ENCODE measurements at regions not wholly inside any gene's neighbourhood (a gene's known extent, or its start where the extent isn't known, plus 50 kb on each side); places are given as distances from the start of the nearest gene placed in this dataset.

DNA sequence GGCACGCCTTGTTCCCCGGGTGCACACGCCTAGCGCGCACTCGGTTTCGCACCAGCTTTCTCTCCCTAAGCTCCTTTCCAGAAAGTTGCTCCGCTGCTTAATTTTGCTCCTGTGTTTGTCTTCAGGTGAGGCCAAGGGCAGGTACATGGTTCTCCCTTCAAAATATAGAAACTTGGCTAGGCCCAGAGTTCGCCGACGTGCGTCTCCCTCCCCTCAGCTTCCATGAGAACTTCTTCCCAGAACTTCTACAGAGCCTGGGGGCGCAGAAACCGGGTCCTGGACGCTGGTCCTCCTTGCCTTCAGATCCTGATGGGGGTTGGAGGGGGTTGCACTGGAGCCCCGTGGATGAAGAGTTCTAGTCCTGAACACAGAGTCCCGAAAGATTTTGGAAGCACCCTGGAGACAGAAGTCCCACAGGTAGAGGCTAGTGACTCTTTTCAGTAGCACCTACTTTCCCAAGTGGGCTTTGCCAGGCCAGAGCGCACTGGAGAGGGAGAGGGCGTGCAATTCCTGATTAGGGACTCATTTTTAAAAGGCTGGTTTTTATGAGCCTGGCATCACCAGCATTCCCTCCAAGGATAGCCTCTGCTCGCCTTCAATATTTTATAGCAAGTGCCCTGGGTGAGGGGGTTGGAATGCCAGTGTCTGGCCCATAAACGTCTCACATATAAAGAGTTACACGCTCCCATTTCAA lies 128.4 kb downstream of the TMEM174 start:
- no peak for TF ChIP-seq ZFX (IDR thresholded peaks at IDR 0.05)
- H3K27ac ChIP-seq, result no peak overlapping the region

DNA sequence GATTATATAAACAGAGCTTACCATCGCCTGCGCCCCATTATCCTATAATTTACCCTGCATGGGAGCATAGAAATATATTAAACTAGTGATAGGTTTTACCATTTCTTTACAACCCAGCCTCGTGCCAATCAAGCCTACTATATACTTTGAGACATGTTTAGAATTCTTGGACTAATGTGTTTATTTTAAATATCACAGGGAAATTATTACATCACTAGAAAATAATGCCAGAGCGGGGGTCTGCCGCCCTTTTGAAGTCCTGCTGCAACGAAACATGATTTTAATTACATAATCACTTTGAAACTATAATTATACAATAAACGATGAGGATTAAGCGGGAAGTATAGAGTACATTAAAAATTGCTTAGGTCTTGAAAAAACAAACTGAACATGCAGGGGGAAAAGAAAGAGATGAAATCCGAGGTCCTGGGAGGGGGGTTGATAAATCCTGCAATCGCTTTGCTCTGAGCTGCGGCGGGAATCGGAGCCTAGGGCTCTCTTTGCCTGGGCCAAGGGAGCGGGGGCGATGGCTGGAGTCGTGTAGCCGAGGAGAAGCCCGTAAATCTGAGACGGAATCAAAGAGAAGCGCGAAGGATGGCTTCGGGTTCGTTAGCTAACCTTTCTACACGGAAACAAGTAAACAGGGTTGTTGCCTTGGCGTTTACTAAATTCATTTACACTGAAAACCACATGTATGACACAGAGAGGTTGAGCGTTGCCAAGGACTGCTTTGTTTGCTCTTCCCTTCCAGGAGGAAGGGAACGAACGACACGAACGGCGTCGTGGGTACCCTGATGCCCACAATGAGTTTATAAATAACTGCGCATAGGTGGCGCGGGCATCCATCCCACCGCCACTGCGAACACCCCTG lies 127.6 kb downstream of the TMEM174 start:
- H3K27ac ChIP-seq, result no peak overlapping the region
- TF ChIP-seq, protein P1, sequence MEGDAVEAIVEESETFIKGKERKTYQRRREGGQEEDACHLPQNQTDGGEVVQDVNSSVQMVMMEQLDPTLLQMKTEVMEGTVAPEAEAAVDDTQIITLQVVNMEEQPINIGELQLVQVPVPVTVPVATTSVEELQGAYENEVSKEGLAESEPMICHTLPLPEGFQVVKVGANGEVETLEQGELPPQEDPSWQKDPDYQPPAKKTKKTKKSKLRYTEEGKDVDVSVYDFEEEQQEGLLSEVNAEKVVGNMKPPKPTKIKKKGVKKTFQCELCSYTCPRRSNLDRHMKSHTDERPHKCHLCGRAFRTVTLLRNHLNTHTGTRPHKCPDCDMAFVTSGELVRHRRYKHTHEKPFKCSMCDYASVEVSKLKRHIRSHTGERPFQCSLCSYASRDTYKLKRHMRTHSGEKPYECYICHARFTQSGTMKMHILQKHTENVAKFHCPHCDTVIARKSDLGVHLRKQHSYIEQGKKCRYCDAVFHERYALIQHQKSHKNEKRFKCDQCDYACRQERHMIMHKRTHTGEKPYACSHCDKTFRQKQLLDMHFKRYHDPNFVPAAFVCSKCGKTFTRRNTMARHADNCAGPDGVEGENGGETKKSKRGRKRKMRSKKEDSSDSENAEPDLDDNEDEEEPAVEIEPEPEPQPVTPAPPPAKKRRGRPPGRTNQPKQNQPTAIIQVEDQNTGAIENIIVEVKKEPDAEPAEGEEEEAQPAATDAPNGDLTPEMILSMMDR (conservative IDR thresholded peaks at IDR 0.05), result no peak
- no peak for TF ChIP-seq ZFX (IDR thresholded peaks at IDR 0.05)

DNA sequence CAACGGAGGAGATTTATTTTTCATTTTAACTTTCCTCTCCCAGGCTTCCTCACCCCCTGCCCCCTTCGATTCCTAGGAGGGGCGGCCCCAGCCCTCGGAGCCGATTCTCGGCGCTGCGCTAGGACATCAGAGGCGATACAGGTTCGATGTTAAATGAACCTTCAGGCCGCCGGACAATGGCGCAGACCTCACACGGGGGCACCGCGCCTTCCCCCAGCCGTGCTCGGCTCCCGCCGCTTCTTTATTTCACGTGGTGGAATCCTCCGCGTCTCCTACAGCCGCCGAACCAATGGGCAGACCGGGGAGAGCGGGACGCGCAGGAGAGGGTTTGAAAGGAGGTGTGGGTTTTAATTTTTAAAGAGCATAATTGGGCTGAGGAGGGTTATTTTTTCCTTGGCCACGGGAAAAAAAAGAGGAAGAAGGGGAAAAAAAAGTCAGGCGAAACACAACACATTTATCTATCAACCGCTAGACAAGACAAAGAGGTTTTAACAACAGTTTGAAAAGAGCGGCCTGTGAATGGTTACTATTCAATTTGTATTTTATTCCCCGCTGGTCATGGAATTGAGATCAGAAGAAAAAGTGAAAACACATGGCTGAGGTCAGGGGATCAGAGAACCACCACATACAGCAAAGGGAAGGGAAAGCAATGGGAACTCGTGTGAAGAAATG lies 126.8 kb downstream of the TMEM174 start:
- TF ChIP-seq, protein P1 (conservative IDR thresholded peaks at IDR 0.05), result no peak
- no peak for TF ChIP-seq ZFX (IDR thresholded peaks at IDR 0.05)
- H3K27ac ChIP-seq, result no peak overlapping the region

DNA sequence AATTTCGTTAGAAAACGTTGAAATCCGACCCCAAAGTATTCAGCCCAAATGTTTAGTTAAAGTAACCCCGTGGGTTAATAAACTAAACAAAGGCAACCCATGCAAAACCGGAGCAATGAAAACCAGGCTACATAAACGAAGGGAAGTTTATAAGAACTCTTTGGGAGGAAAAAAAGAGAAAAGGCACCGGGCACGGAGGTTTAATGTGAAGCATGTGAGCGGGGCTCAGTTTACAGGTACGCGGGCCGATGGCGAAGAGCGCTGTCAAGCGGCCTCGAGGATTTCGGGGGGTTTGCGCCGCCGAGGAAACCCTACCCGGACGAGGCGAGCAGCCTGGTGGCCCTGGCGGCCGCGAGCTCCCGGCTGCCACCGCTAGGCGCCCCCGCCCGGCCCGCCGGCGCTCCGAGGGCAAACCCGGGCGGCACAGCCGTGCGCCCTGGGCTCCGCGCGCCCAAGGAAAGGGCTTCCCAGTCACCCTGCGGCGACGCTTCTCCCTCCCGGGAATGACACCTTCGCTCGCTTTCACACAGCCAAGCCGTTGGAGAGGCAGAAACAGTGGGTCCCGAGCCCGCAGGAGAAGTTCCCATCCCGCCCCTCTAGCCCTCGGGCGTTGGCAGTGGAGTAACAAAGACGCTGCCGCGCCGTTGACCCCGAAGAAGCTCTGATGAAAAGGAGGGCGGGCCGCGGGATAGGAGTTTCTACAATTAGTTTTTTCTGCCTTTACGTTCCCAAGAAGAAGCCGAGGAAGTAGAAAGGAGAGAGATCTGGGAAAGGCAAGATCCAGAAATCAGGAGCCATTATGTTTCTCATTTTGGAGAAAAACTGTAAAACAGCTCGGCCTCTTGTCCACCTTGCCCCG lies 126.0 kb downstream of the TMEM174 start:
- TF ChIP-seq, protein P1 (conservative IDR thresholded peaks at IDR 0.05), result peak; percentile 54
- no peak for TF ChIP-seq ZFX (IDR thresholded peaks at IDR 0.05)
- H3K27ac ChIP-seq, result no peak overlapping the region

DNA sequence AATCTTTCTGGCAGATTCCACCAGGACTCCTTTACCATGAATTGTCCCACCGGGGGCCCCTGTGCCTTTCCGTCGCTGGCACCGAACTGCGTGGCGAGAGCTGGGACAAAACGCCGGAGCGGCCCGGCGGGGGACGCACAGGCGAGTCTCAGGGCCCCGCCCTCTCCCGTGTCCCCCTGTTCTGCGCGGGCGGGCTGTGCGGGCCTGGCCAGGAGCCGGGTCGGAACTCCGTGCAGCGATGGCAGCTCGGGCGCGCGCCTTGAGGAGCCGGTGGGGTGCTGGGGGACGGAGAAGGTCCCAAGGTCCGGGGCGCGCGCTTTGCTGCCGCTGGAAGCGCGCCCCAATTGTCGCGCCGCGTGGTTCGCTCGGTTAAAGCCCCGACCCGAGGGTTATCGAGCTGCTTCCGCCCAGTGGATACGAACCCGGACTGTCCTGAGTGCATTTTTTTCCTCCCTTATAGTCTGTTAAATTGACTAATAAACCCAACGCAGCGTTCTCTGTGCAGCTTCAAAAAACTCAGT lies 125.3 kb downstream of the TMEM174 start:
- TF ChIP-seq, protein P1 (conservative IDR thresholded peaks at IDR 0.05), result no peak
- no peak for TF ChIP-seq ZFX (IDR thresholded peaks at IDR 0.05)

DNA sequence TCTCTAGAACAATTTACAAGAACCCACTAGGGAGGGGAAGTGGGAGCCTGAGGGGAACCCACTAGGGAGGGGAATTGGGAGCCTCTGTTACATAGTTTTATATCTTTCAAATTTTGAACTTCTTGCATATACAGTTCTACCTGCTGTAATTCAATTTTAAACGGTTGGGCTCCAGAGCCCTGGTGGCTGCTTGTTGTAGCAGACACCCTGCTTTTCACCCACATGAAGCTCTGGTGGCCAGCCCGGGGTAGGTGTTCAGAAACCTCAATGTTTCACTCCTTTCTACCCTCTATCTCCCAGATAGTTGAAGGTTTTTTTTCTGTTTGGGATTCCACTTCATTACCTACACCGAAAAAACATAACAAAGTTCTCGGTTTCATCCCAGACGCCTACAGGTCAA lies 124.4 kb downstream of the TMEM174 start:
- no peak overlapping the region for H3K27ac ChIP-seq
- TF ChIP-seq, protein P1 (conservative IDR thresholded peaks at IDR 0.05), result no peak
- TF ChIP-seq ZFX (IDR thresholded peaks at IDR 0.05), result no peak

More for the DNA sequence above, 125.3 kb downstream of the TMEM174 start:
- no peak overlapping the region for H3K27ac ChIP-seq

DNA sequence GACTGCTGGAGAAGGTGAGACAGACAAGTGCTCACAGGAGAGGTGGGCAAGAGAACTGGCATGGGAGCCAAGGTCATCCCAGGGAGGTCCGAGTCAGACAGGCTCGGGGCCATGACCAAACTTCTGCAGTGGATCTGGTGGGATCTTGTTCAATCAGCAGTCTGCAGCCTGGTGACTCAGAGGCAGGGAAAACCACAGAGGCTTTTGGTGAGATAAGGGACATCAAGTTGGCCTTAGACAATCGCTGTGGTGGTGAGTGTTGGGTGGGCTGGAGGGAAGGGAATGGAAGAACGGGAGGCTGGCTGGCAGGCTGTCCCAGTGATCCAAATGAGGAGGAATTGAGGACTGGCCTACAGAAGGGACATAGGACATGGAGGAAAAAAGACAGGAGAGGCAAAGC lies 123.8 kb downstream of the TMEM174 start:
- TF ChIP-seq, protein P1 (conservative IDR thresholded peaks at IDR 0.05), result no peak
- TF ChIP-seq ZFX (IDR thresholded peaks at IDR 0.05), result no peak
- no peak overlapping the region for H3K27ac ChIP-seq
